Keratinocyte (primary cell): ENCODE measurements at regions not wholly inside any gene's neighbourhood (a gene's known extent, or its start where the extent isn't known, plus 50 kb on each side); places are given as distances from the start of the nearest gene placed in this dataset.

Experiments used
- CTCF ChIP-seq, 3 experiments: IDR thresholded peaks in 1 of 3; conservative IDR thresholded peaks in 1 of 3; optimal IDR thresholded peaks in 1 of 3; 2 replicates in 2 of 3; 3 replicates in 1 of 3; pipeline versions ENCODE3 to v1.5.1; 2011; ENCODE audit warnings: low read length in 3 of 3, mild to moderate bottlenecking in 3 of 3, moderate library complexity in 2 of 3, control low read depth in 1 of 3, inconsistent platforms in 1 of 3; ENCODE audit not compliant: insufficient read depth in 2 of 3; ENCODE audit errors: extremely low read depth in 1 of 3
- EZH2 ChIP-seq: IDR thresholded peaks from one replicate; pipeline ENCODE4 v1.6.1; 2012; ENCODE audit warnings: inconsistent platforms, mild to moderate bottlenecking, low read length, moderate library complexity

GRCh38 chr12:91896286-91897024, 249.2 kb downstream of the BTG1 start:
- TF ChIP-seq CTCF (optimal IDR thresholded peaks at IDR 0.05 in 1 of 3, IDR thresholded peaks at IDR 0.05 in 1 of 3, conservative IDR thresholded peaks at IDR 0.05 in 1 of 3; ENCODE audit: extremely low read depth in 1 of 3, insufficient read depth in 2 of 3, low read length in 3 of 3) = no peak
- no peak for TF ChIP-seq EZH2
